ENCODE measurements at regions not wholly inside any gene's neighbourhood (a gene's known extent, or its start where the extent isn't known, plus 50 kb on each side); places are given as distances from the start of the nearest gene placed in this dataset.
A peak's percentile ranks its signal among the peaks of the same experiment; 100 is the strongest.
"Not testable (repeated sequence)": the region's sequence is repeated elsewhere in the genome, so short reads cannot be mapped to it uniquely, and the experiment has no call there.

GRCh38 chr17:62238551-62239338, 141.6 kb upstream of the EFCAB3 start:
- H3K9me3 Mint-ChIP-seq; CTCF ChIA-PET; H3K36me3 Mint-ChIP-seq (ENCODE audit: low read depth); H3K4me3 ChIP-seq (ENCODE audit: low read length); H3K4me1 Mint-ChIP-seq (ENCODE audit: low read depth); H3K4me1 ChIP-seq (ENCODE audit: insufficient read depth, low read length); intact Hi-C loops (cut with DNase I, micrococcal nuclease); H3K4me3 Mint-ChIP-seq; H3K27ac ChIP-seq (ENCODE audit: low read depth in 1 of 2, low read length in 2 of 2); H3K27me3 ChIP-seq (ENCODE audit: control insufficient read depth in 1 of 2, insufficient read depth in 2 of 2, low read length in 2 of 2); H3K9me3 ChIP-seq (ENCODE audit: control insufficient read depth in 1 of 2, insufficient read depth in 1 of 2, low read length in 2 of 2); ATAC-seq (ENCODE audit: poor library complexity); H3K27ac Mint-ChIP-seq; DNase-seq; POLR2A ChIA-PET; H3K36me3 ChIP-seq (ENCODE audit: insufficient read depth, low read length): not testable (repeated sequence)
- H3K27me3 Mint-ChIP-seq: peaks cover 22% of the 10 kb centered on the region

- CTCF ChIA-PET; H3K4me1 ChIP-seq (ENCODE audit: insufficient read depth, low read length); H3K4me1 Mint-ChIP-seq (ENCODE audit: low read depth); H3K9me3 ChIP-seq (ENCODE audit: control insufficient read depth in 1 of 2, insufficient read depth in 1 of 2, low read length in 2 of 2); DNase-seq; H3K9me3 Mint-ChIP-seq; H3K27me3 Mint-ChIP-seq; H3K27ac Mint-ChIP-seq; H3K27me3 ChIP-seq (ENCODE audit: control insufficient read depth in 1 of 2, insufficient read depth in 2 of 2, low read length in 2 of 2); H3K4me3 Mint-ChIP-seq; intact Hi-C loops (cut with DNase I, micrococcal nuclease); H3K36me3 ChIP-seq (ENCODE audit: insufficient read depth, low read length); ATAC-seq (ENCODE audit: poor library complexity); H3K27ac ChIP-seq (ENCODE audit: low read depth in 1 of 2, low read length in 2 of 2); POLR2A ChIA-PET; H3K4me3 ChIP-seq (ENCODE audit: low read length); H3K36me3 Mint-ChIP-seq (ENCODE audit: low read depth): not testable (repeated sequence)
Observed at GRCh38 chr17:62233822-62234481, 146.4 kb upstream of the EFCAB3 start.

GRCh38 chr17:62231293-62231692, 149.1 kb upstream of the EFCAB3 start:
- not testable (repeated sequence) for ATAC-seq (ENCODE audit: poor library complexity); H3K4me3 ChIP-seq (ENCODE audit: low read length); H3K4me1 Mint-ChIP-seq (ENCODE audit: low read depth)

GRCh38 chr17:62226610-62227240, 153.6 kb upstream of the EFCAB3 start:
- H3K4me3 ChIP-seq (ENCODE audit: low read length); H3K27me3 ChIP-seq (ENCODE audit: control insufficient read depth in 1 of 2, insufficient read depth in 2 of 2, low read length in 2 of 2); H3K4me3 Mint-ChIP-seq; H3K36me3 ChIP-seq (ENCODE audit: insufficient read depth, low read length); POLR2A ChIA-PET; H3K27me3 Mint-ChIP-seq; H3K4me1 ChIP-seq (ENCODE audit: insufficient read depth, low read length); H3K27ac ChIP-seq (ENCODE audit: low read depth in 1 of 2, low read length in 2 of 2); ATAC-seq (ENCODE audit: poor library complexity); H3K36me3 Mint-ChIP-seq (ENCODE audit: low read depth); H3K9me3 ChIP-seq (ENCODE audit: control insufficient read depth in 1 of 2, insufficient read depth in 1 of 2, low read length in 2 of 2); intact Hi-C loops (cut with DNase I, micrococcal nuclease); H3K27ac Mint-ChIP-seq; CTCF ChIA-PET; H3K9me3 Mint-ChIP-seq; H3K4me1 Mint-ChIP-seq (ENCODE audit: low read depth): not testable (repeated sequence)
- peak in 1 of 14 experiments; percentile 11 for DNase-seq

More at GRCh38 chr17:62231293-62231692, 149.1 kb upstream of the EFCAB3 start:
- H3K9me3 Mint-ChIP-seq; intact Hi-C loops (cut with DNase I, micrococcal nuclease); H3K27me3 ChIP-seq (ENCODE audit: control insufficient read depth in 1 of 2, insufficient read depth in 2 of 2, low read length in 2 of 2); DNase-seq; H3K27ac ChIP-seq (ENCODE audit: low read depth in 1 of 2, low read length in 2 of 2); H3K4me3 Mint-ChIP-seq; H3K36me3 Mint-ChIP-seq (ENCODE audit: low read depth); H3K4me1 ChIP-seq (ENCODE audit: insufficient read depth, low read length); H3K27me3 Mint-ChIP-seq; CTCF ChIA-PET; H3K36me3 ChIP-seq (ENCODE audit: insufficient read depth, low read length); H3K9me3 ChIP-seq (ENCODE audit: control insufficient read depth in 1 of 2, insufficient read depth in 1 of 2, low read length in 2 of 2); H3K27ac Mint-ChIP-seq; POLR2A ChIA-PET: not testable (repeated sequence)

- H3K4me3 Mint-ChIP-seq; H3K4me3 ChIP-seq (ENCODE audit: low read length); H3K36me3 Mint-ChIP-seq (ENCODE audit: low read depth); H3K9me3 Mint-ChIP-seq; H3K27me3 Mint-ChIP-seq; H3K4me1 ChIP-seq (ENCODE audit: insufficient read depth, low read length); H3K27me3 ChIP-seq (ENCODE audit: control insufficient read depth in 1 of 2, insufficient read depth in 2 of 2, low read length in 2 of 2); H3K9me3 ChIP-seq (ENCODE audit: control insufficient read depth in 1 of 2, insufficient read depth in 1 of 2, low read length in 2 of 2); H3K4me1 Mint-ChIP-seq (ENCODE audit: low read depth); POLR2A ChIA-PET; H3K27ac ChIP-seq (ENCODE audit: low read depth in 1 of 2, low read length in 2 of 2); DNase-seq; H3K27ac Mint-ChIP-seq; CTCF ChIA-PET; intact Hi-C loops (cut with DNase I, micrococcal nuclease); H3K36me3 ChIP-seq (ENCODE audit: insufficient read depth, low read length); ATAC-seq (ENCODE audit: poor library complexity): not testable (repeated sequence)
Observed at GRCh38 chr17:62223585-62223984, 156.8 kb upstream of the EFCAB3 start.
